ENCODE measurements at regions not wholly inside any gene's neighbourhood (a gene's known extent, or its start where the extent isn't known, plus 50 kb on each side); places are given as distances from the start of the nearest gene placed in this dataset.

GRCh38 chr15:70324001-70324974 lies 226.6 kb upstream of the TLE3 start:
- peaks cover 4% of the 10 kb centered on the region in 2 donors for H3K4me1 ChIP-seq (ENCODE audit: control insufficient read depth in 2 of 2, insufficient read depth in 2 of 2, low read length in 1 of 2)
- H3K36me3 ChIP-seq (ENCODE audit: control insufficient read depth in 2 of 2, insufficient read depth in 2 of 2, low read length in 1 of 2), result no peaks in the 10 kb centered on the region
- H3K9me3 ChIP-seq (ENCODE audit: control insufficient read depth in 2 of 2, insufficient read depth in 1 of 2, low read depth in 1 of 2, low read length in 1 of 2), result no peaks in the 10 kb centered on the region
- H3K27ac ChIP-seq (ENCODE audit: low read depth in 2 of 2, low read length in 1 of 2), result no peak overlapping the region
- no peak overlapping the region for H3K4me3 ChIP-seq (ENCODE audit: low read depth in 1 of 2, low read length in 2 of 2)
- no peaks in the 10 kb centered on the region for H3K27me3 ChIP-seq (ENCODE audit: control insufficient read depth in 1 of 2, insufficient read depth in 2 of 2, low read length in 2 of 2)
- 57 to 65% methylated on average over 15 of the region's 15 CpGs for WGBS, 2 donors

- Histone ChIP-seq H3K4me1 (ENCODE audit: control insufficient read depth in 2 of 2, insufficient read depth in 2 of 2, low read length in 1 of 2) (peaks cover 4% of the 10 kb centered on the region in 2 donors), H3K9me3 (ENCODE audit: control insufficient read depth in 2 of 2, insufficient read depth in 1 of 2, low read depth in 1 of 2, low read length in 1 of 2) (no peaks in the 10 kb centered on the region), H3K4me3 (ENCODE audit: low read depth in 1 of 2, low read length in 2 of 2) (no peak overlapping the region), H3K27me3 (ENCODE audit: control insufficient read depth in 1 of 2, insufficient read depth in 2 of 2, low read length in 2 of 2) (no peaks in the 10 kb centered on the region), H3K36me3 (ENCODE audit: control insufficient read depth in 2 of 2, insufficient read depth in 2 of 2, low read length in 1 of 2) (no peaks in the 10 kb centered on the region), H3K27ac (ENCODE audit: low read depth in 2 of 2, low read length in 1 of 2) (peak overlapping the region in 1 of 2 donors; percentile 52)
- WGBS, 2 donors, result 50 to 56% methylated on average over 11 of the region's 11 CpGs
These were observed 225.6 kb upstream of the TLE3 start for GRCh38 chr15:70323111-70323851.

GRCh38 chr15:70322051-70322668 lies 224.4 kb upstream of the TLE3 start:
- Histone ChIP-seq H3K27ac (ENCODE audit: low read depth in 2 of 2, low read length in 1 of 2) (no peak overlapping the region), H3K27me3 (ENCODE audit: control insufficient read depth in 1 of 2, insufficient read depth in 2 of 2, low read length in 2 of 2) (no peaks in the 10 kb centered on the region), H3K9me3 (ENCODE audit: control insufficient read depth in 2 of 2, insufficient read depth in 1 of 2, low read depth in 1 of 2, low read length in 1 of 2) (no peaks in the 10 kb centered on the region), H3K4me3 (ENCODE audit: low read depth in 1 of 2, low read length in 2 of 2) (no peak overlapping the region), H3K36me3 (ENCODE audit: control insufficient read depth in 2 of 2, insufficient read depth in 2 of 2, low read length in 1 of 2) (no peaks in the 10 kb centered on the region), H3K4me1 (ENCODE audit: control insufficient read depth in 2 of 2, insufficient read depth in 2 of 2, low read length in 1 of 2) (peaks cover 4% of the 10 kb centered on the region in 2 donors)
- WGBS, 2 donors, result 80 to 84% methylated on average over 6 of the region's 6 CpGs

GRCh38 chr15:70321172-70321819 lies 223.6 kb upstream of the TLE3 start:
- Histone ChIP-seq H3K27ac (ENCODE audit: low read depth in 2 of 2, low read length in 1 of 2) (no peak overlapping the region), H3K4me1 (ENCODE audit: control insufficient read depth in 2 of 2, insufficient read depth in 2 of 2, low read length in 1 of 2) (peaks cover 4% of the 10 kb centered on the region in 2 donors)

GRCh38 chr15:70320482-70320881 lies 222.8 kb upstream of the TLE3 start:
- Histone ChIP-seq H3K9me3 (ENCODE audit: control insufficient read depth in 2 of 2, insufficient read depth in 1 of 2, low read depth in 1 of 2, low read length in 1 of 2) (no peaks in the 10 kb centered on the region), H3K4me3 (ENCODE audit: low read depth in 1 of 2, low read length in 2 of 2) (no peak overlapping the region), H3K36me3 (ENCODE audit: control insufficient read depth in 2 of 2, insufficient read depth in 2 of 2, low read length in 1 of 2) (no peaks in the 10 kb centered on the region), H3K27me3 (ENCODE audit: control insufficient read depth in 1 of 2, insufficient read depth in 2 of 2, low read length in 2 of 2) (no peaks in the 10 kb centered on the region), H3K27ac (ENCODE audit: low read depth in 2 of 2, low read length in 1 of 2) (no peak overlapping the region), H3K4me1 (ENCODE audit: control insufficient read depth in 2 of 2, insufficient read depth in 2 of 2, low read length in 1 of 2) (peaks cover 4% of the 10 kb centered on the region in 2 donors)
- 23 to 32% methylated on average over 2 of the region's 2 CpGs for WGBS, 2 donors

More at GRCh38 chr15:70321172-70321819, 223.6 kb upstream of the TLE3 start:
- no peaks in the 10 kb centered on the region for H3K36me3 ChIP-seq (ENCODE audit: control insufficient read depth in 2 of 2, insufficient read depth in 2 of 2, low read length in 1 of 2)
- 59 to 64% methylated on average over 4 of the region's 4 CpGs for WGBS, 2 donors
- no peaks in the 10 kb centered on the region for H3K27me3 ChIP-seq (ENCODE audit: control insufficient read depth in 1 of 2, insufficient read depth in 2 of 2, low read length in 2 of 2)
- no peak overlapping the region for H3K4me3 ChIP-seq (ENCODE audit: low read depth in 1 of 2, low read length in 2 of 2)
- H3K9me3 ChIP-seq (ENCODE audit: control insufficient read depth in 2 of 2, insufficient read depth in 1 of 2, low read depth in 1 of 2, low read length in 1 of 2), result no peaks in the 10 kb centered on the region

- Histone ChIP-seq H3K27me3 (ENCODE audit: control insufficient read depth in 1 of 2, insufficient read depth in 2 of 2, low read length in 2 of 2) (no peaks in the 10 kb centered on the region), H3K27ac (ENCODE audit: low read depth in 2 of 2, low read length in 1 of 2) (no peak overlapping the region), H3K36me3 (ENCODE audit: control insufficient read depth in 2 of 2, insufficient read depth in 2 of 2, low read length in 1 of 2) (no peaks in the 10 kb centered on the region), H3K9me3 (ENCODE audit: control insufficient read depth in 2 of 2, insufficient read depth in 1 of 2, low read depth in 1 of 2, low read length in 1 of 2) (no peaks in the 10 kb centered on the region), H3K4me3 (ENCODE audit: low read depth in 1 of 2, low read length in 2 of 2) (no peak overlapping the region), H3K4me1 (ENCODE audit: control insufficient read depth in 2 of 2, insufficient read depth in 2 of 2, low read length in 1 of 2) (peaks cover 4% of the 10 kb centered on the region in 2 donors)
- WGBS, 2 donors, result 90 to 91% methylated on average over 3 of the region's 3 CpGs
These were observed 222.4 kb upstream of the TLE3 start for GRCh38 chr15:70320077-70320476.

GRCh38 chr15:70319466-70319865 lies 221.7 kb upstream of the TLE3 start:
- peaks cover 4% of the 10 kb centered on the region in 2 donors for H3K4me1 ChIP-seq (ENCODE audit: control insufficient read depth in 2 of 2, insufficient read depth in 2 of 2, low read length in 1 of 2)
- H3K36me3 ChIP-seq (ENCODE audit: control insufficient read depth in 2 of 2, insufficient read depth in 2 of 2, low read length in 1 of 2), result no peaks in the 10 kb centered on the region
- H3K9me3 ChIP-seq (ENCODE audit: control insufficient read depth in 2 of 2, insufficient read depth in 1 of 2, low read depth in 1 of 2, low read length in 1 of 2), result no peaks in the 10 kb centered on the region
- no peaks in the 10 kb centered on the region for H3K27me3 ChIP-seq (ENCODE audit: control insufficient read depth in 1 of 2, insufficient read depth in 2 of 2, low read length in 2 of 2)
- WGBS, 2 donors, result 86 to 90% methylated on average over 4 of the region's 4 CpGs
- no peak overlapping the region for H3K4me3 ChIP-seq (ENCODE audit: low read depth in 1 of 2, low read length in 2 of 2)
- no peak overlapping the region for H3K27ac ChIP-seq (ENCODE audit: low read depth in 2 of 2, low read length in 1 of 2)

GRCh38 chr15:70318594-70319465 lies 221.1 kb upstream of the TLE3 start:
- no peaks in the 10 kb centered on the region for H3K9me3 ChIP-seq (ENCODE audit: control insufficient read depth in 2 of 2, insufficient read depth in 1 of 2, low read depth in 1 of 2, low read length in 1 of 2)
- H3K27ac ChIP-seq (ENCODE audit: low read depth in 2 of 2, low read length in 1 of 2), result no peak overlapping the region
- 65 to 70% methylated on average over 11 of the region's 11 CpGs for WGBS, 2 donors
- H3K4me3 ChIP-seq (ENCODE audit: low read depth in 1 of 2, low read length in 2 of 2), result no peak overlapping the region
- H3K27me3 ChIP-seq (ENCODE audit: control insufficient read depth in 1 of 2, insufficient read depth in 2 of 2, low read length in 2 of 2), result no peaks in the 10 kb centered on the region
- no peaks in the 10 kb centered on the region for H3K36me3 ChIP-seq (ENCODE audit: control insufficient read depth in 2 of 2, insufficient read depth in 2 of 2, low read length in 1 of 2)
- H3K4me1 ChIP-seq (ENCODE audit: control insufficient read depth in 2 of 2, insufficient read depth in 2 of 2, low read length in 1 of 2), result peaks cover 4% of the 10 kb centered on the region in 2 donors

All from esophagus (tissue), 2 donors.